A673 (cell line): ENCODE measurements at regions not wholly inside any gene's neighbourhood (a gene's known extent, or its start where the extent isn't known, plus 50 kb on each side); places are given as distances from the start of the nearest gene placed in this dataset.

Experiments
- EZH2 ChIP-seq: fragments of 200-600 bp; sonication (generic); IDR thresholded peaks from 2 replicates; pipeline ENCODE4 v1.6.1; 2017; ENCODE audit warnings: borderline replicate concordance, low read depth, mild to moderate bottlenecking, mixed read lengths, antibody characterized with exemption, low read length; ENCODE audit not compliant: poor library complexity, severe bottlenecking
- TF ChIP-seq, protein P1 (sequence below): fragments of 300-800, 200-600 bp; sonication (generic); conservative IDR thresholded peaks from 2 replicates; pipeline ENCODE4 v1.5.1; 2017; ENCODE audit warnings: low read depth, mild to moderate bottlenecking, antibody characterized with exemption, low read length, moderate library complexity, mixed read lengths

DNA sequence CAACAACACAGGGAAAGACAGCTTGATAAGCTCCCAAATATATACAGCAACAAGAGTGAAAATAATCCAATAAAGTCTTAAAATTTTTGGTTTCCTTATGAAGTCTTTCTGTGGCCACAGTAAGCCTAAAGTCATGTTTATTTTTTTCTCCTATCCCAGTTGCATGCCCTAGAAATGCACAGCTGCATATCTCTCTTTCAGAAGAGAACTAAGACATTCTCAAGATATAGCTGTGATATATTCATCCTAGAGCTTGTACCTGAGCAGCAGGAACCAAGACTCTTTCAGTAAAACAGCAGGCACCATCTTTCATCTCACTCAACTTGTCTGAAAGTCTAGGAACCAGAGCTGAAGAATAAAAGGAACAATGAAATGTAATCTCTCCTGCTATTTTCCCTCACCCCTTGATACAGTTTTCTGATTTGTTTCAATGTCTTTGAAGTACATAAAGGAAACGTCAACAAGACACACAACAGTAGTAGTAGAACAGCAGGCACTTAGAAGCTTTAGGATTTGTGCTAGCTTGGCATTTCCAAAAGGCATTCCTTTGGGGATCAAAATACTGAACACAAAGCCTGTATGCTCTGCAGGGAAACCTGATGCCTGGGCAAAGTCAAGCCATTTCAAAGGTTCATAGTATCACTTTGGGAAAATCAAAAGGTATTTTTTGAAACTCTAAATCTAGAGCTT lies 536.8 kb downstream of the PYDC2 start:
- TF ChIP-seq, protein P1, sequence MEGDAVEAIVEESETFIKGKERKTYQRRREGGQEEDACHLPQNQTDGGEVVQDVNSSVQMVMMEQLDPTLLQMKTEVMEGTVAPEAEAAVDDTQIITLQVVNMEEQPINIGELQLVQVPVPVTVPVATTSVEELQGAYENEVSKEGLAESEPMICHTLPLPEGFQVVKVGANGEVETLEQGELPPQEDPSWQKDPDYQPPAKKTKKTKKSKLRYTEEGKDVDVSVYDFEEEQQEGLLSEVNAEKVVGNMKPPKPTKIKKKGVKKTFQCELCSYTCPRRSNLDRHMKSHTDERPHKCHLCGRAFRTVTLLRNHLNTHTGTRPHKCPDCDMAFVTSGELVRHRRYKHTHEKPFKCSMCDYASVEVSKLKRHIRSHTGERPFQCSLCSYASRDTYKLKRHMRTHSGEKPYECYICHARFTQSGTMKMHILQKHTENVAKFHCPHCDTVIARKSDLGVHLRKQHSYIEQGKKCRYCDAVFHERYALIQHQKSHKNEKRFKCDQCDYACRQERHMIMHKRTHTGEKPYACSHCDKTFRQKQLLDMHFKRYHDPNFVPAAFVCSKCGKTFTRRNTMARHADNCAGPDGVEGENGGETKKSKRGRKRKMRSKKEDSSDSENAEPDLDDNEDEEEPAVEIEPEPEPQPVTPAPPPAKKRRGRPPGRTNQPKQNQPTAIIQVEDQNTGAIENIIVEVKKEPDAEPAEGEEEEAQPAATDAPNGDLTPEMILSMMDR = no peak
- no peak for TF ChIP-seq EZH2
